H1 (cell line): ENCODE measurements at regions not wholly inside any gene's neighbourhood (a gene's known extent, or its start where the extent isn't known, plus 50 kb on each side); places are given as distances from the start of the nearest gene placed in this dataset.

Source experiments
- CTCF ChIA-PET: fragments of 300-600 bp; sonication (Branson Sonifier 250); formaldehyde crosslinking; loops from one replicate; lab custom pipeline; 2021; ENCODE audit not compliant: partially characterized antibody; lab: Charles Lee
- POLR2A ChIA-PET: fragments of 300-600 bp; sonication (Branson Sonifier 250); formaldehyde crosslinking; loops from one replicate; lab custom pipeline; 2021; ENCODE audit warnings: inconsistent platforms; ENCODE audit not compliant: partially characterized antibody; lab: Charles Lee
- DNase-seq, 2 experiments: peaks; one replicate each; pipeline versions ENCODE4 v3.0.0 to v3.0.0-alpha.2; 2010 to 2022; ENCODE audit warnings: low spot score in 2 of 2, low read depth in 1 of 2, mixed read lengths in 1 of 2
- FAIRE-seq: peaks from 2 replicates; lab custom pipeline; 2011; peaks lifted over from hg19 to GRCh38; lab: Jason Lieb, UNC
- H2AFZ ChIP-seq: 2 replicates; pipeline ENCODE4 v1.8.1; 2012; ENCODE audit warnings: low read length, inconsistent platforms
- H2AK5ac ChIP-seq: 2 replicates; pipeline ENCODE4 v1.6.1; 2013; ENCODE audit warnings: low read depth, low read length
- H2BK120ac ChIP-seq: replicated peaks from 2 replicates; pipeline ENCODE3; 2013; ENCODE audit warnings: low read depth, low read length, inconsistent platforms
- H2BK12ac ChIP-seq: 2 replicates; pipeline ENCODE4 v1.6.1; 2013; ENCODE audit warnings: low read depth, low read length
- H2BK15ac ChIP-seq: 2 replicates; pipeline ENCODE4 v1.6.1; 2013; ENCODE audit warnings: low read length
- H2BK20ac ChIP-seq: 2 replicates; pipeline ENCODE4 v1.6.1; 2013; ENCODE audit warnings: low read length
- H2BK5ac ChIP-seq: 2 replicates; pipeline ENCODE4 v1.6.1; 2013; ENCODE audit warnings: low read depth, low read length
- H3K14ac ChIP-seq: 2 replicates; pipeline ENCODE4 v1.6.1; 2013; ENCODE audit warnings: inconsistent platforms; ENCODE audit not compliant: insufficient read length
- H3K18ac ChIP-seq: 2 replicates; pipeline ENCODE4 v1.6.1; 2013; ENCODE audit warnings: low read length; ENCODE audit errors: extremely low read depth
- H3K23ac ChIP-seq: 2 replicates; pipeline ENCODE4 v1.6.1; 2013; ENCODE audit warnings: inconsistent platforms; ENCODE audit not compliant: insufficient read length
- H3K23me2 ChIP-seq: 2 replicates; pipeline ENCODE4 v1.6.1; 2013; ENCODE audit warnings: low read depth, low read length
- H3K27ac ChIP-seq: 2 replicates; pipeline ENCODE4 v1.6.1; 2011; ENCODE audit warnings: low read depth, low read length, inconsistent platforms
- H3K27me3 ChIP-seq, 4 experiments: replicated peaks in 1 of 4; 1 replicate in 1 of 4; 2 replicates in 3 of 4; pipeline versions ENCODE4 v1.6.1 to v1.8.1; 2011 to 2013; ENCODE audit warnings: low read length in 3 of 4, mild to moderate bottlenecking in 3 of 4, inconsistent platforms in 2 of 4, mixed read lengths in 2 of 4, moderate library complexity in 1 of 4; ENCODE audit not compliant: control insufficient read depth in 3 of 4, insufficient read depth in 3 of 4; ENCODE audit errors: extremely low read depth in 1 of 4
- H3K36me3 ChIP-seq, 4 experiments: 2 replicates each; pipeline versions ENCODE4 v1.6.1 to v1.8.1; 2011 to 2013; ENCODE audit warnings: mild to moderate bottlenecking in 4 of 4, low read length in 3 of 4, moderate library complexity in 2 of 4, control low read depth in 1 of 4, inconsistent platforms in 1 of 4; ENCODE audit not compliant: insufficient read depth in 4 of 4, control insufficient read depth in 2 of 4
- H3K4ac ChIP-seq: replicated peaks from 2 replicates; pipeline ENCODE3; 2013; ENCODE audit warnings: low read length, low read depth, mixed read lengths, inconsistent platforms; ENCODE audit not compliant: insufficient read length
- H3K4me1 ChIP-seq, 4 experiments: replicated peaks in 1 of 4; 1 replicate in 1 of 4; 2 replicates in 3 of 4; pipeline versions ENCODE4 v1.6.1 to v1.8.1; 2011 to 2013; ENCODE audit warnings: low read length in 3 of 4, inconsistent platforms in 2 of 4, mixed read lengths in 1 of 4; ENCODE audit not compliant: insufficient read depth in 4 of 4, control insufficient read depth in 3 of 4
- H3K4me2 ChIP-seq, 2 experiments: 2 replicates each; pipeline versions ENCODE4 v1.6.1 to v1.8.1; 2011 to 2013; ENCODE audit warnings: low read depth in 2 of 2, low read length in 2 of 2, control low read depth in 1 of 2, inconsistent platforms in 1 of 2, mild to moderate bottlenecking in 1 of 2; ENCODE audit not compliant: insufficient read depth in 1 of 2
- H3K4me3 ChIP-seq, 4 experiments: fragments of 200-600, 300-600 bp in 1 of 4; sonication (generic), shearing (Covaris generic), sonication (Bioruptor Twin) in 1 of 4; 2 replicates each; pipeline versions ENCODE4 v1.5.1 to v1.8.1; 2011 to 2016; ENCODE audit warnings: low read length in 4 of 4, low read depth in 3 of 4, control low read depth in 2 of 4, inconsistent platforms in 2 of 4, mild to moderate bottlenecking in 2 of 4, mixed read lengths in 1 of 4, moderate library complexity in 1 of 4; ENCODE audit not compliant: insufficient read depth in 2 of 4; ENCODE audit errors: extremely low read depth in 1 of 4
- H3K56ac ChIP-seq: replicated peaks from 2 replicates; pipeline ENCODE3; 2013; ENCODE audit warnings: low read depth, mild to moderate bottlenecking, mixed read lengths, low read length, inconsistent platforms; ENCODE audit not compliant: insufficient read length
- H3K79me1 ChIP-seq: 2 replicates; pipeline ENCODE4 v1.6.1; 2013; ENCODE audit warnings: low read depth, low read length, control low read depth
- H3K79me2 ChIP-seq, 2 experiments: 2 replicates each; pipeline versions ENCODE4 v1.6.1 to v1.8.1; 2012 to 2013; ENCODE audit warnings: low read length in 2 of 2, mild to moderate bottlenecking in 2 of 2, inconsistent platforms in 1 of 2; ENCODE audit not compliant: insufficient read depth in 2 of 2, control insufficient read depth in 1 of 2
- H3K9ac ChIP-seq, 4 experiments: replicated peaks in 1 of 4; 1 replicate in 1 of 4; 2 replicates in 3 of 4; pipeline versions ENCODE4 v1.6.1 to v1.8.1; 2011 to 2013; ENCODE audit warnings: low read depth in 3 of 4, low read length in 3 of 4, control low read depth in 2 of 4, mild to moderate bottlenecking in 2 of 4, moderate library complexity in 2 of 4, inconsistent platforms in 1 of 4; ENCODE audit errors: extremely low read depth in 1 of 4
- H3K9me3 ChIP-seq, 2 experiments: 2 replicates each; pipeline versions ENCODE4 v1.6.1 to v1.8.1; 2012 to 2013; ENCODE audit warnings: mild to moderate bottlenecking in 2 of 2, moderate library complexity in 2 of 2, control low read depth in 1 of 2, inconsistent platforms in 1 of 2, low read depth in 1 of 2, low read length in 1 of 2, mixed read lengths in 1 of 2; ENCODE audit not compliant: insufficient read depth in 2 of 2
- H4K20me1 ChIP-seq, 2 experiments: replicated peaks in 1 of 2; 2 replicates each; pipeline versions ENCODE3 to v1.8.1; 2011 to 2013; ENCODE audit warnings: inconsistent platforms in 2 of 2, low read length in 2 of 2, mild to moderate bottlenecking in 1 of 2; ENCODE audit not compliant: insufficient read depth in 2 of 2, control insufficient read depth in 1 of 2
- H4K5ac ChIP-seq: 2 replicates; pipeline ENCODE4 v1.6.1; 2013; ENCODE audit warnings: low read length, low read depth, mixed read lengths, inconsistent platforms; ENCODE audit not compliant: insufficient read length
- H4K8ac ChIP-seq: 2 replicates; pipeline ENCODE4 v1.8.0; 2013; ENCODE audit warnings: mild to moderate bottlenecking, moderate library complexity, low read length, inconsistent platforms; ENCODE audit not compliant: insufficient read depth; ENCODE audit errors: extremely low read depth
- H4K91ac ChIP-seq: replicated peaks from 2 replicates; pipeline ENCODE3; 2013; ENCODE audit warnings: low read length, mixed read lengths, inconsistent platforms; ENCODE audit not compliant: insufficient read length
- ATF3 ChIP-seq: IDR thresholded peaks from 2 replicates; pipeline ENCODE4 v1.6.1; 2011; ENCODE audit warnings: low read depth, mild to moderate bottlenecking, low read length; ENCODE audit not compliant: insufficient read depth
- CEBPB ChIP-seq: IDR thresholded peaks from 2 replicates; pipeline ENCODE4 v1.6.1; 2012; ENCODE audit warnings: low read depth, low read length
- CHD1 ChIP-seq: IDR thresholded peaks from 2 replicates; pipeline ENCODE4 v1.6.1; 2012; ENCODE audit warnings: low read depth, low read length, improper control_type of control experiment
- CHD2 ChIP-seq: IDR thresholded peaks from 2 replicates; pipeline ENCODE4 v1.6.1; 2012; ENCODE audit warnings: low read length, improper control_type of control experiment
- GABPA ChIP-seq: IDR thresholded peaks from 2 replicates; pipeline ENCODE4 v1.6.1; 2011; ENCODE audit warnings: mild to moderate bottlenecking, low read length, moderate library complexity, borderline replicate concordance; ENCODE audit not compliant: insufficient read depth
- NRF1 ChIP-seq: IDR thresholded peaks from 2 replicates; pipeline ENCODE4 v1.6.1; 2011; ENCODE audit warnings: mild to moderate bottlenecking, low read depth, low read length, improper control_type of control experiment
- RBBP5 ChIP-seq: IDR thresholded peaks from 2 replicates; pipeline ENCODE4 v1.7.1; 2012; ENCODE audit warnings: low read depth, mild to moderate bottlenecking, inconsistent platforms, low read length, moderate library complexity, borderline replicate concordance
- SP1 ChIP-seq: IDR thresholded peaks from 2 replicates; pipeline ENCODE4 v1.6.1; 2011; ENCODE audit warnings: low read depth, low read length
- TCF12 ChIP-seq: IDR thresholded peaks from 2 replicates; pipeline ENCODE4 v1.6.1; 2011; ENCODE audit warnings: low read depth, mild to moderate bottlenecking, low read length
- ZNF274 ChIP-seq: IDR thresholded peaks from 2 replicates; pipeline ENCODE4 v1.7.0; 2012; ENCODE audit warnings: low read length, borderline replicate concordance; ENCODE audit errors: extremely low read depth
- WGBS, 2 experiments: shearing (Covaris generic) in 1 of 2; methylation state at CpG; one replicate each; pipeline versions ENCODE4 v1.1.6 to v1.1.7; 2013 to 2015; ENCODE audit warnings: low lambda C conversion rate in 2 of 2, mixed read lengths in 2 of 2, inconsistent platforms in 1 of 2, low coverage in 1 of 2, missing lambda C conversion rate in 1 of 2; ENCODE audit not compliant: insufficient replicate concordance in 2 of 2, insufficient coverage in 1 of 2, insufficient read length in 1 of 2; ENCODE audit errors: extremely low coverage in 1 of 2, missing lambda C conversion rate in 1 of 2; 5-methylcytosine and 5-hydroxymethylcytosine counted together

GRCh38 chr17:22268912-22269220 lies 576.5 kb downstream of the KCNJ18 start:
- Histone ChIP-seq H3K23me2 (no peaks in the 10 kb centered on the region), H2BK120ac (no peak overlapping the region), H3K79me2 (no peaks in the 10 kb centered on the region), H4K5ac (no peak overlapping the region), H2BK5ac (no peak overlapping the region), H2AK5ac (no peak overlapping the region), H3K23ac (no peak overlapping the region), H3K4ac (no peak overlapping the region), H2BK12ac (no peak overlapping the region), H3K14ac (no peak overlapping the region), H3K4me1 (no peaks in the 10 kb centered on the region), H3K18ac (no peak overlapping the region), H2AFZ (no peak overlapping the region), H3K56ac (no peak overlapping the region), H3K36me3 (no peaks in the 10 kb centered on the region), H2BK20ac (no peak overlapping the region), H3K4me2 (no peak overlapping the region), H3K9me3 (peaks cover 66 to 95% of the 10 kb centered on the region in 2 experiments), H3K79me1 (no peaks in the 10 kb centered on the region), H3K4me3 (no peak overlapping the region), H2BK15ac (no peak overlapping the region), H3K9ac (no peak overlapping the region), H4K91ac (no peak overlapping the region), H3K27me3 (no peaks in the 10 kb centered on the region), H4K8ac (no peak overlapping the region), H4K20me1 (no peaks in the 10 kb centered on the region), H3K27ac (no peak overlapping the region)
- POLR2A ChIA-PET, result no interaction called here
- DNase-seq (no peak), FAIRE-seq (no peak)
- WGBS, 2 experiments, result 90% methylated on average over 13 of the region's 13 CpGs; no CpG with 5 or more reads in 1 of the 2 experiments
- CTCF ChIA-PET, result no interaction called here
- TF ChIP-seq SP1 (no peak), RBBP5 (no peak), TCF12 (no peak), NRF1 (no peak), CHD1 (no peak), CHD2 (no peak), ATF3 (no peak), GABPA (no peak), CEBPB (no peak), ZNF274 (no peak)
